GM23338 (cell line): ENCODE measurements at regions not wholly inside any gene's neighbourhood (a gene's known extent, or its start where the extent isn't known, plus 50 kb on each side); places are given as distances from the start of the nearest gene placed in this dataset.

Experiments used
- ATAC-seq: fragments of 200-7000 bp; cut with Tn5 transposase; 3 replicates; pipeline ENCODE4 v1.9.1; 2020
- DNase-seq: peaks from one replicate; pipeline ENCODE4 v3.0.0-alpha.2; 2015; ENCODE audit warnings: low spot score
- H2AFZ ChIP-seq: fragments of 200-600 bp; sonication (generic); 2 replicates; pipeline ENCODE4 v1.8.0; 2016; ENCODE audit warnings: antibody characterized with exemption, mild to moderate bottlenecking, moderate library complexity
- H3F3A ChIP-seq: fragments of 200-600 bp; sonication (generic); replicated peaks from 2 replicates; pipeline ENCODE4 v1.8.0; 2017; ENCODE audit warnings: antibody characterized with exemption, mixed run types, low read depth
- H3K27ac ChIP-seq: fragments of 200-600 bp; sonication (generic); 2 replicates; pipeline ENCODE4 v1.6.1; 2016; ENCODE audit warnings: low read depth
- H3K27me3 ChIP-seq: fragments of 200-600 bp; sonication (generic); 2 replicates; pipeline ENCODE4 v1.8.0; 2016; ENCODE audit warnings: mild to moderate bottlenecking, mixed run types, moderate library complexity; ENCODE audit not compliant: insufficient read depth
- H3K36me3 ChIP-seq: fragments of 200-600 bp; sonication (generic); 2 replicates; pipeline ENCODE4 v1.8.0; 2016; ENCODE audit warnings: mild to moderate bottlenecking; ENCODE audit not compliant: insufficient read depth
- H3K4me1 ChIP-seq: fragments of 200-600 bp; sonication (generic); 2 replicates; pipeline ENCODE4 v1.8.0; 2016; ENCODE audit warnings: mild to moderate bottlenecking, moderate library complexity; ENCODE audit not compliant: insufficient read depth
- H3K4me2 ChIP-seq: fragments of 200-600 bp; sonication (generic); 2 replicates; pipeline ENCODE4 v1.7.1; 2017; ENCODE audit warnings: mixed run types
- H3K4me3 ChIP-seq: fragments of 200-600 bp; sonication (generic); 2 replicates; pipeline ENCODE4 v1.6.1; 2016; ENCODE audit warnings: mixed run types
- H3K79me2 ChIP-seq: fragments of 200-600 bp; sonication (generic); replicated peaks from 2 replicates; pipeline ENCODE4 v1.8.0; 2017; ENCODE audit warnings: mild to moderate bottlenecking; ENCODE audit not compliant: insufficient read depth
- H3K9me2 ChIP-seq: fragments of 200-600 bp; sonication (generic); 2 replicates; pipeline ENCODE4 v1.8.0; 2017; ENCODE audit not compliant: insufficient read depth
- H4K20me1 ChIP-seq: fragments of 200-600 bp; sonication (generic); replicated peaks from 2 replicates; pipeline ENCODE4 v1.8.0; 2017; ENCODE audit warnings: mild to moderate bottlenecking; ENCODE audit not compliant: insufficient read depth
- H3K27ac Mint-ChIP-seq: 2 replicates; pipeline ENCODE4 v1.8.0; 2020; ENCODE audit warnings: inconsistent platforms, mild to moderate bottlenecking, moderate library complexity, mixed read lengths
- H3K27me3 Mint-ChIP-seq: 3 replicates; pipeline ENCODE4 v1.8.0; 2022; ENCODE audit warnings: low read depth, mild to moderate bottlenecking, moderate library complexity, mixed read lengths, inconsistent platforms; ENCODE audit not compliant: insufficient read depth, poor library complexity
- H3K36me3 Mint-ChIP-seq: 3 replicates; pipeline ENCODE4 v1.8.0; 2021; ENCODE audit warnings: low read depth, mild to moderate bottlenecking, inconsistent platforms, moderate library complexity, mixed read lengths
- H3K4me1 Mint-ChIP-seq: 3 replicates; pipeline ENCODE4 v1.8.0; 2020; ENCODE audit warnings: mild to moderate bottlenecking, inconsistent platforms, mixed read lengths
- H3K4me3 Mint-ChIP-seq: 3 replicates; pipeline ENCODE4 v1.8.0; 2021; ENCODE audit warnings: moderate library complexity, mild to moderate bottlenecking, inconsistent platforms, mixed read lengths
- H3K9me3 Mint-ChIP-seq: 3 replicates; pipeline ENCODE4 v1.8.0; 2020; ENCODE audit warnings: moderate library complexity, mild to moderate bottlenecking, inconsistent platforms, mixed read lengths
- CREB1 ChIP-seq: fragments of 250-450 bp; sonication (Bioruptor Pico); IDR thresholded peaks from 2 replicates; pipeline ENCODE4 v1.5.0; 2020; ENCODE audit warnings: low read depth, mild to moderate bottlenecking, moderate library complexity
- EZH2 ChIP-seq: fragments of 200-600 bp; sonication (generic); IDR thresholded peaks from one replicate; pipeline ENCODE4 v1.8.0; 2017; ENCODE audit warnings: antibody characterized with exemption, mild to moderate bottlenecking, low read depth; ENCODE audit not compliant: unreplicated experiment
- EZH2phosphoT487 ChIP-seq: fragments of 200-600 bp; sonication (generic); IDR thresholded peaks from one replicate; pipeline ENCODE4 v1.8.1; 2018; ENCODE audit warnings: antibody characterized with exemption; ENCODE audit not compliant: unreplicated experiment
- JUNB ChIP-seq: IDR thresholded peaks from one replicate; pipeline ENCODE4 v1.6.1; 2016; ENCODE audit warnings: antibody characterized with exemption; ENCODE audit not compliant: unreplicated experiment
- NANOG ChIP-seq: IDR thresholded peaks from 2 replicates; pipeline ENCODE4 v1.6.1; 2016; ENCODE audit warnings: antibody characterized with exemption, borderline replicate concordance
- POLR2AphosphoS5 ChIP-seq: IDR thresholded peaks from 2 replicates; pipeline ENCODE4 v1.6.1; 2016; ENCODE audit warnings: antibody characterized with exemption, low read depth
- STAT1 ChIP-seq: IDR thresholded peaks from one replicate; pipeline ENCODE4 v1.6.1; 2016; ENCODE audit warnings: antibody characterized with exemption; ENCODE audit not compliant: unreplicated experiment
- ZNF114 ChIP-seq: fragments of 250-450 bp; sonication (Bioruptor Pico); IDR thresholded peaks from 2 replicates; pipeline ENCODE4 v1.5.0; 2020; ENCODE audit warnings: mild to moderate bottlenecking, moderate library complexity
- ZNF331 ChIP-seq: fragments of 250-450 bp; sonication (Bioruptor Pico); IDR thresholded peaks from 2 replicates; pipeline ENCODE4 v1.5.0; 2020; ENCODE audit warnings: low read depth, mild to moderate bottlenecking, moderate library complexity
- ZNF462 ChIP-seq: fragments of 250-450 bp; sonication (Bioruptor Pico); IDR thresholded peaks from 2 replicates; pipeline ENCODE4 v1.5.0; 2020; ENCODE audit warnings: mild to moderate bottlenecking, moderate library complexity
- TF ChIP-seq, protein P1 (sequence below): IDR thresholded peaks from 2 replicates; pipeline ENCODE4 v1.6.1; 2016; ENCODE audit warnings: antibody characterized with exemption
- TF ChIP-seq, protein P2 (sequence below): IDR thresholded peaks from one replicate; pipeline ENCODE4 v1.6.1; 2018; ENCODE audit warnings: antibody characterized with exemption; ENCODE audit not compliant: unreplicated experiment
- TF ChIP-seq, protein P3 (sequence below), 2 experiments: fragments of 200-600 bp in 1 of 2; sonication (generic) in 1 of 2; conservative IDR thresholded peaks; 2 replicates each; pipeline versions ENCODE4 v1.5.1 to v1.6.1; 2016 to 2017; ENCODE audit warnings: antibody characterized with exemption in 2 of 2, low read depth in 2 of 2, mild to moderate bottlenecking in 2 of 2, moderate library complexity in 1 of 2

- Mint-ChIP-seq H3K4me3 (no peak overlapping the region), H3K9me3 (no peaks in the 10 kb centered on the region), H3K4me1 (peaks cover 36% of the 10 kb centered on the region), H3K36me3 (no peaks in the 10 kb centered on the region), H3K27me3 (no peaks in the 10 kb centered on the region), H3K27ac (no peak overlapping the region; the same call in 1 of the 2 replicates)
- H4K20me1 ChIP-seq = no peaks in the 10 kb centered on the region
- no peak overlapping the region for H3K4me3 ChIP-seq
- no peaks in the 10 kb centered on the region for H3F3A ChIP-seq
- H3K27ac ChIP-seq = no peak overlapping the region
- H3K4me1 ChIP-seq = peaks cover 8% of the 10 kb centered on the region; the same call in 1 of the 2 replicates
- ATAC-seq (no peak), DNase-seq (no peak)
- TF ChIP-seq ZNF331 (CRISPR knock-in tag) (no peak), ZNF462 (CRISPR knock-in tag) (no peak), EZH2 (no peak), POLR2AphosphoS5 (no peak), NANOG (no peak), JUNB (no peak), CREB1 (CRISPR knock-in tag) (no peak), STAT1 (no peak), EZH2phosphoT487 (no peak), ZNF114 (CRISPR knock-in tag) (no peak)
- TF ChIP-seq, protein P1, sequence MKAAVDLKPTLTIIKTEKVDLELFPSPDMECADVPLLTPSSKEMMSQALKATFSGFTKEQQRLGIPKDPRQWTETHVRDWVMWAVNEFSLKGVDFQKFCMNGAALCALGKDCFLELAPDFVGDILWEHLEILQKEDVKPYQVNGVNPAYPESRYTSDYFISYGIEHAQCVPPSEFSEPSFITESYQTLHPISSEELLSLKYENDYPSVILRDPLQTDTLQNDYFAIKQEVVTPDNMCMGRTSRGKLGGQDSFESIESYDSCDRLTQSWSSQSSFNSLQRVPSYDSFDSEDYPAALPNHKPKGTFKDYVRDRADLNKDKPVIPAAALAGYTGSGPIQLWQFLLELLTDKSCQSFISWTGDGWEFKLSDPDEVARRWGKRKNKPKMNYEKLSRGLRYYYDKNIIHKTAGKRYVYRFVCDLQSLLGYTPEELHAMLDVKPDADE = no peak
- TF ChIP-seq, protein P2, sequence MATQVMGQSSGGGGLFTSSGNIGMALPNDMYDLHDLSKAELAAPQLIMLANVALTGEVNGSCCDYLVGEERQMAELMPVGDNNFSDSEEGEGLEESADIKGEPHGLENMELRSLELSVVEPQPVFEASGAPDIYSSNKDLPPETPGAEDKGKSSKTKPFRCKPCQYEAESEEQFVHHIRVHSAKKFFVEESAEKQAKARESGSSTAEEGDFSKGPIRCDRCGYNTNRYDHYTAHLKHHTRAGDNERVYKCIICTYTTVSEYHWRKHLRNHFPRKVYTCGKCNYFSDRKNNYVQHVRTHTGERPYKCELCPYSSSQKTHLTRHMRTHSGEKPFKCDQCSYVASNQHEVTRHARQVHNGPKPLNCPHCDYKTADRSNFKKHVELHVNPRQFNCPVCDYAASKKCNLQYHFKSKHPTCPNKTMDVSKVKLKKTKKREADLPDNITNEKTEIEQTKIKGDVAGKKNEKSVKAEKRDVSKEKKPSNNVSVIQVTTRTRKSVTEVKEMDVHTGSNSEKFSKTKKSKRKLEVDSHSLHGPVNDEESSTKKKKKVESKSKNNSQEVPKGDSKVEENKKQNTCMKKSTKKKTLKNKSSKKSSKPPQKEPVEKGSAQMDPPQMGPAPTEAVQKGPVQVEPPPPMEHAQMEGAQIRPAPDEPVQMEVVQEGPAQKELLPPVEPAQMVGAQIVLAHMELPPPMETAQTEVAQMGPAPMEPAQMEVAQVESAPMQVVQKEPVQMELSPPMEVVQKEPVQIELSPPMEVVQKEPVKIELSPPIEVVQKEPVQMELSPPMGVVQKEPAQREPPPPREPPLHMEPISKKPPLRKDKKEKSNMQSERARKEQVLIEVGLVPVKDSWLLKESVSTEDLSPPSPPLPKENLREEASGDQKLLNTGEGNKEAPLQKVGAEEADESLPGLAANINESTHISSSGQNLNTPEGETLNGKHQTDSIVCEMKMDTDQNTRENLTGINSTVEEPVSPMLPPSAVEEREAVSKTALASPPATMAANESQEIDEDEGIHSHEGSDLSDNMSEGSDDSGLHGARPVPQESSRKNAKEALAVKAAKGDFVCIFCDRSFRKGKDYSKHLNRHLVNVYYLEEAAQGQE = no peak
- TF ChIP-seq, protein P3, sequence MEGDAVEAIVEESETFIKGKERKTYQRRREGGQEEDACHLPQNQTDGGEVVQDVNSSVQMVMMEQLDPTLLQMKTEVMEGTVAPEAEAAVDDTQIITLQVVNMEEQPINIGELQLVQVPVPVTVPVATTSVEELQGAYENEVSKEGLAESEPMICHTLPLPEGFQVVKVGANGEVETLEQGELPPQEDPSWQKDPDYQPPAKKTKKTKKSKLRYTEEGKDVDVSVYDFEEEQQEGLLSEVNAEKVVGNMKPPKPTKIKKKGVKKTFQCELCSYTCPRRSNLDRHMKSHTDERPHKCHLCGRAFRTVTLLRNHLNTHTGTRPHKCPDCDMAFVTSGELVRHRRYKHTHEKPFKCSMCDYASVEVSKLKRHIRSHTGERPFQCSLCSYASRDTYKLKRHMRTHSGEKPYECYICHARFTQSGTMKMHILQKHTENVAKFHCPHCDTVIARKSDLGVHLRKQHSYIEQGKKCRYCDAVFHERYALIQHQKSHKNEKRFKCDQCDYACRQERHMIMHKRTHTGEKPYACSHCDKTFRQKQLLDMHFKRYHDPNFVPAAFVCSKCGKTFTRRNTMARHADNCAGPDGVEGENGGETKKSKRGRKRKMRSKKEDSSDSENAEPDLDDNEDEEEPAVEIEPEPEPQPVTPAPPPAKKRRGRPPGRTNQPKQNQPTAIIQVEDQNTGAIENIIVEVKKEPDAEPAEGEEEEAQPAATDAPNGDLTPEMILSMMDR (conservative IDR thresholded peaks at IDR 0.05; ENCODE audit: low read depth in 2 of 2) = no peak
- no peaks in the 10 kb centered on the region for H3K36me3 ChIP-seq
- H3K27me3 ChIP-seq = no peaks in the 10 kb centered on the region
- H3K4me2 ChIP-seq = no peak overlapping the region
- H3K9me2 ChIP-seq = no peaks in the 10 kb centered on the region
- no peak overlapping the region for H2AFZ ChIP-seq
- no peaks in the 10 kb centered on the region for H3K79me2 ChIP-seq
These were observed 56.8 kb upstream of the DGKB start for GRCh38 chr7:14959339-14959738.
